ENCODE measurements at regions not wholly inside any gene's neighbourhood (a gene's known extent, or its start where the extent isn't known, plus 50 kb on each side); places are given as distances from the start of the nearest gene placed in this dataset.

DNA sequence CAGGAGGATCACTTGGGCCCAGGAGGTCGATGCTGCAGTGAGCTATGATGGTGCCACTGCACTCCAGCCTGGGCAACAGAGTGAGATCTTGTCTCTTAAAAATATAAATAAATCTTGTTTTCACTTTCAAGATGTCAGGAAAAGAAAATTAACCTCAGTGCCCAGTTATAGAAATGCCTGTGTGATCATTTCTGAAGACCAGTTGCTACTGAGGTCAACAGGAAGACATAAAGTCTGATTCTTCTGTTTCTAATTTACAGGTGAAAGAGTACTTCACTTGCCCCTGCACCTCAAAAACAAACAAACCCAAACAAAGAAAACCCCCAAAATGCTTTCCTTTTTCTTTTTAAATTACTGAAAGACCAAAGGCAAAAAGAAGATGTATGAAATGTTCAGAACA lies 174.3 kb upstream of the NBEA start:
- no peaks in the 10 kb centered on the region for H3K27me3 ChIP-seq (ENCODE audit: control insufficient read depth in 3 of 3, insufficient read depth in 3 of 3, low read depth in 1 of 3, low read length in 3 of 3)
- H4K91ac ChIP-seq (ENCODE audit: low read depth, low read length, poor library complexity) = no peak overlapping the region
- H3K27ac ChIP-seq (replicated peaks; ENCODE audit: low read length) = no peak overlapping the region
- no CpG with 5 or more reads among the region's 1 CpG for WGBS, 2 donors (ENCODE audit: extremely low coverage in 2 of 2, insufficient read length in 2 of 2, insufficient replicate concordance in 1 of 2)
- H3K9ac ChIP-seq (ENCODE audit: low read depth, low read length, poor library complexity) = no peak overlapping the region
- H3K23ac ChIP-seq (ENCODE audit: low read depth, low read length, poor library complexity) = no peak overlapping the region
- no peak overlapping the region for H2AFZ ChIP-seq (ENCODE audit: low read length)
- H2BK120ac ChIP-seq (ENCODE audit: low read depth, low read length) = no peak overlapping the region
- H3K4me2 ChIP-seq (ENCODE audit: insufficient read depth, low read length, poor library complexity, severe bottlenecking) = no peak overlapping the region
- H3K79me1 ChIP-seq (ENCODE audit: low read depth, low read length) = no peaks in the 10 kb centered on the region
- no peak overlapping the region for H2BK5ac ChIP-seq (ENCODE audit: low read length)
- peaks cover 0 to 2% of the 10 kb centered on the region in 2 donors for H3K9me3 ChIP-seq (replicated peaks in 1 of 2; ENCODE audit: control insufficient read depth in 2 of 2, insufficient read depth in 1 of 2, low read depth in 1 of 2, low read length in 2 of 2)
- H3K4me1 ChIP-seq (ENCODE audit: control insufficient read depth in 2 of 2, insufficient read depth in 1 of 2, low read depth in 1 of 2, low read length in 2 of 2) = no peaks in the 10 kb centered on the region
- H3K4me3 ChIP-seq (ENCODE audit: low read length in 2 of 2) = no peak overlapping the region
- no peak overlapping the region for H2BK12ac ChIP-seq (ENCODE audit: low read length)
- H3K4ac ChIP-seq (ENCODE audit: low read length) = no peak overlapping the region
- no peak overlapping the region for H3K18ac ChIP-seq (ENCODE audit: low read length)
- H3K36me3 ChIP-seq (replicated peaks in 1 of 2; ENCODE audit: control insufficient read depth in 2 of 2, insufficient read depth in 2 of 2, low read length in 2 of 2) = no peaks in the 10 kb centered on the region
- H3K14ac ChIP-seq (ENCODE audit: low read length) = no peak overlapping the region
- H2BK15ac ChIP-seq (ENCODE audit: low read length) = no peak overlapping the region
- H2AK5ac ChIP-seq (ENCODE audit: low read depth, low read length) = no peak overlapping the region
- no peak for DNase-seq (ENCODE audit: low spot score)
- H4K8ac ChIP-seq (ENCODE audit: low read depth, low read length) = no peak overlapping the region

DNA sequence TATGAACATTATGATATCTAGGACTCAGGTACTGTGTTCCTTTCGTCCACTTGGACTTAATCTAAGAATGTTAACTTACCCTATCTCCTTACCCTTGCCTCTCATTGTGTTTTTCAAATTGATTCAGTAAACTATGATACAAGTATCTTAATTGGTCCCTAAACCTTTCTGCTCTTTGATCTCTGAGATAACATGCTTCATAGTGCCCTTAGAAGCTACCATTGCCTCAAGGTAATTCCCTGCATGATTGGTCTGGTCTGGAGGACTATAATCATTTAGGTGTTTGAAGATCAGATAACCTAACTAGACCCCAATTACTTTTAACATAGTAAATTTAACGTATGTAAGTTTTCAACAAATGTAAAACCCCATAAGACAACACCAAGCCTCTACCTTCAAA lies 169.9 kb upstream of the NBEA start:
- Histone ChIP-seq H2BK12ac (ENCODE audit: low read length) (no peak overlapping the region), H3K4ac (ENCODE audit: low read length) (no peak overlapping the region), H4K8ac (ENCODE audit: low read depth, low read length) (no peak overlapping the region), H3K4me1 (ENCODE audit: control insufficient read depth in 2 of 2, insufficient read depth in 1 of 2, low read depth in 1 of 2, low read length in 2 of 2) (no peaks in the 10 kb centered on the region), H2BK15ac (ENCODE audit: low read length) (no peak overlapping the region), H4K91ac (ENCODE audit: low read depth, low read length, poor library complexity) (no peak overlapping the region), H2AFZ (ENCODE audit: low read length) (no peak overlapping the region), H3K9ac (ENCODE audit: low read depth, low read length, poor library complexity) (no peak overlapping the region), H3K23ac (ENCODE audit: low read depth, low read length, poor library complexity) (no peak overlapping the region), H2BK5ac (ENCODE audit: low read length) (no peak overlapping the region), H3K14ac (ENCODE audit: low read length) (no peak overlapping the region), H3K4me2 (ENCODE audit: insufficient read depth, low read length, poor library complexity, severe bottlenecking) (no peak overlapping the region), H2BK120ac (ENCODE audit: low read depth, low read length) (no peak overlapping the region), H2AK5ac (ENCODE audit: low read depth, low read length) (no peak overlapping the region), H3K4me3 (ENCODE audit: low read length in 2 of 2) (no peak overlapping the region), H3K27me3 (ENCODE audit: control insufficient read depth in 3 of 3, insufficient read depth in 3 of 3, low read depth in 1 of 3, low read length in 3 of 3) (no peaks in the 10 kb centered on the region), H3K79me1 (ENCODE audit: low read depth, low read length) (no peaks in the 10 kb centered on the region), H3K9me3 (replicated peaks in 1 of 2; ENCODE audit: control insufficient read depth in 2 of 2, insufficient read depth in 1 of 2, low read depth in 1 of 2, low read length in 2 of 2) (peaks cover 0 to 2% of the 10 kb centered on the region in 2 donors), H3K18ac (ENCODE audit: low read length) (no peak overlapping the region), H3K27ac (replicated peaks; ENCODE audit: low read length) (no peak overlapping the region), H3K36me3 (replicated peaks in 1 of 2; ENCODE audit: control insufficient read depth in 2 of 2, insufficient read depth in 2 of 2, low read length in 2 of 2) (no peaks in the 10 kb centered on the region)
- WGBS, 2 donors (ENCODE audit: extremely low coverage in 2 of 2, insufficient read length in 2 of 2, insufficient replicate concordance in 1 of 2) = no CpG with 5 or more reads among the region's 2 CpGs
- no peak for DNase-seq (ENCODE audit: low spot score)

DNA sequence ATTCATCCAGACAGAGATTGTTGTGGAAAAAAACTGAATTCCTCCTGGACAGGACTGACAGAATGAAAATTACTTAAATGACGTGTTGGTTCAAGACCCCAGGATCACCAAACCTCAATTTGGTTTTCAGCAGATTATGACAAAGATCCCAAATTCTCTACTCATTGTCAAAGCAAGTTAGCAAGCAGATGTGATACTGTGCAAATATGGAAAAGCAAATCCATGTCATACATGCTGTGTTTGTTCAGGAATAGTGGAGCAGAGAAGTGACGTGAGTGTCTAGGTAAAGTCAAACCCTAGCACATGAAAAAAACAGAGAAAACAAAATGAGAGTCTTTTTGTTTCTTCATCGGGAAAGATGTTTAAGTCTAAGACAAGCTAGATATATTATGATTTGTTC lies 169.2 kb upstream of the NBEA start:
- H3K4me3 ChIP-seq (ENCODE audit: low read length in 2 of 2) = no peak overlapping the region
- H3K79me1 ChIP-seq (ENCODE audit: low read depth, low read length) = no peaks in the 10 kb centered on the region
- no peak overlapping the region for H3K23ac ChIP-seq (ENCODE audit: low read depth, low read length, poor library complexity)
- no peaks in the 10 kb centered on the region for H3K27me3 ChIP-seq (ENCODE audit: control insufficient read depth in 3 of 3, insufficient read depth in 3 of 3, low read depth in 1 of 3, low read length in 3 of 3)
- H2BK5ac ChIP-seq (ENCODE audit: low read length) = no peak overlapping the region
- no peak overlapping the region for H3K9ac ChIP-seq (ENCODE audit: low read depth, low read length, poor library complexity)
- H2AFZ ChIP-seq (ENCODE audit: low read length) = no peak overlapping the region
- H2BK120ac ChIP-seq (ENCODE audit: low read depth, low read length) = no peak overlapping the region
- H4K91ac ChIP-seq (ENCODE audit: low read depth, low read length, poor library complexity) = no peak overlapping the region
- H3K9me3 ChIP-seq (replicated peaks in 1 of 2; ENCODE audit: control insufficient read depth in 2 of 2, insufficient read depth in 1 of 2, low read depth in 1 of 2, low read length in 2 of 2) = peaks cover 0 to 2% of the 10 kb centered on the region in 2 donors
- no peak overlapping the region for H4K8ac ChIP-seq (ENCODE audit: low read depth, low read length)
- H2BK15ac ChIP-seq (ENCODE audit: low read length) = no peak overlapping the region
- no peak overlapping the region for H3K4me2 ChIP-seq (ENCODE audit: insufficient read depth, low read length, poor library complexity, severe bottlenecking)
- H3K18ac ChIP-seq (ENCODE audit: low read length) = no peak overlapping the region
- H3K14ac ChIP-seq (ENCODE audit: low read length) = no peak overlapping the region
- H3K36me3 ChIP-seq (replicated peaks in 1 of 2; ENCODE audit: control insufficient read depth in 2 of 2, insufficient read depth in 2 of 2, low read length in 2 of 2) = no peaks in the 10 kb centered on the region
- no peak overlapping the region for H2AK5ac ChIP-seq (ENCODE audit: low read depth, low read length)
- H3K4me1 ChIP-seq (ENCODE audit: control insufficient read depth in 2 of 2, insufficient read depth in 1 of 2, low read depth in 1 of 2, low read length in 2 of 2) = no peaks in the 10 kb centered on the region
- no peak overlapping the region for H2BK12ac ChIP-seq (ENCODE audit: low read length)
- H3K4ac ChIP-seq (ENCODE audit: low read length) = no peak overlapping the region
- no peak for DNase-seq (ENCODE audit: low spot score)
- no CpG with 5 or more reads among the region's 3 CpGs for WGBS, 2 donors (ENCODE audit: extremely low coverage in 2 of 2, insufficient read length in 2 of 2, insufficient replicate concordance in 1 of 2)
- no peak overlapping the region for H3K27ac ChIP-seq (replicated peaks; ENCODE audit: low read length)

DNA sequence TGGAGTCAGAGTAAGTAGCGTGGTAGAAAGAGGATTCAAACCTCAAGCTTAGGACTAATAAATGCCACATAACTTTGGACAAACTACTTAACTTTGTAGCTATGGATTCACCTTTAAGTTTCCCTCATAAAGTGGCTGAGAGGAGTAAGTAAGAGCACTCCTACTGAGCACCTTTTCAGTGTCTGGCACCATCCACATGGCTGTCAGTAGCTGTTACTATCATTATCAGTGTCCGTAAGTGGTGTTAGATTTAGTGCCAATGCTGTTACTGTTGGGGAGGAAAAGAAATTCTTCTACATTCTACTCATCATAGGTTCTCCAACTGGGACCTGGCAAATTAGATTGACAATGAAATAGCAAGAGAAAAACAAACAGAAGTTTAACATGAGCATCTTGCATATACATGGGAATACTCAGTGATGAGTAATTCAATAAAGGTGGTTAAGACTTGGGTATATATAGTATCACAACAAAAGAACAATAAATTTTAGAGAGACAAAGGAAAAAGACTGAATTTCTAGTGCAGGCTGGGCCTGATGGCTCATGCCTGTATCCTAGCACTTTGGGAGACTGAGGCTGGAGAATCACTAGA lies 165.6 kb upstream of the NBEA start:
- no peak overlapping the region for H2BK15ac ChIP-seq (ENCODE audit: low read length)
- WGBS, 2 donors (ENCODE audit: extremely low coverage in 2 of 2, insufficient read length in 2 of 2, insufficient replicate concordance in 1 of 2) = no CpG with 5 or more reads among the region's 2 CpGs
- no peak for DNase-seq (ENCODE audit: low spot score)
- no peak overlapping the region for H4K8ac ChIP-seq (ENCODE audit: low read depth, low read length)
- no peak overlapping the region for H2BK12ac ChIP-seq (ENCODE audit: low read length)
- H3K14ac ChIP-seq (ENCODE audit: low read length) = no peak overlapping the region
- no peak overlapping the region for H3K9ac ChIP-seq (ENCODE audit: low read depth, low read length, poor library complexity)
- H3K79me1 ChIP-seq (ENCODE audit: low read depth, low read length) = no peaks in the 10 kb centered on the region
- no peak overlapping the region for H2AFZ ChIP-seq (ENCODE audit: low read length)
- H3K23ac ChIP-seq (ENCODE audit: low read depth, low read length, poor library complexity) = no peak overlapping the region
- H3K4me3 ChIP-seq (ENCODE audit: low read length in 2 of 2) = no peak overlapping the region
- H3K4me1 ChIP-seq (ENCODE audit: control insufficient read depth in 2 of 2, insufficient read depth in 1 of 2, low read depth in 1 of 2, low read length in 2 of 2) = no peaks in the 10 kb centered on the region
- no peak overlapping the region for H2AK5ac ChIP-seq (ENCODE audit: low read depth, low read length)
- H3K9me3 ChIP-seq (replicated peaks in 1 of 2; ENCODE audit: control insufficient read depth in 2 of 2, insufficient read depth in 1 of 2, low read depth in 1 of 2, low read length in 2 of 2) = no peaks in the 10 kb centered on the region
- H2BK5ac ChIP-seq (ENCODE audit: low read length) = no peak overlapping the region
- no peak overlapping the region for H4K91ac ChIP-seq (ENCODE audit: low read depth, low read length, poor library complexity)
- no peak overlapping the region for H3K18ac ChIP-seq (ENCODE audit: low read length)
- H3K27me3 ChIP-seq (ENCODE audit: control insufficient read depth in 3 of 3, insufficient read depth in 3 of 3, low read depth in 1 of 3, low read length in 3 of 3) = no peaks in the 10 kb centered on the region
- H3K4ac ChIP-seq (ENCODE audit: low read length) = no peak overlapping the region
- H3K27ac ChIP-seq (replicated peaks; ENCODE audit: low read length) = no peak overlapping the region
- H3K36me3 ChIP-seq (replicated peaks in 1 of 2; ENCODE audit: control insufficient read depth in 2 of 2, insufficient read depth in 2 of 2, low read length in 2 of 2) = no peaks in the 10 kb centered on the region
- H2BK120ac ChIP-seq (ENCODE audit: low read depth, low read length) = no peak overlapping the region
- no peak overlapping the region for H3K4me2 ChIP-seq (ENCODE audit: insufficient read depth, low read length, poor library complexity, severe bottlenecking)

All from neuronal stem cell (in vitro differentiated cells).